ENCODE measurements at regions not wholly inside any gene's neighbourhood (a gene's known extent, or its start where the extent isn't known, plus 50 kb on each side); places are given as distances from the start of the nearest gene placed in this dataset.

- no peak for TF ChIP-seq SRSF1 (optimal IDR thresholded peaks at IDR 0.05; ENCODE audit: low read depth, low read length)
- TF ChIP-seq CTCF (CRISPR knock-in tag; IDR thresholded peaks at IDR 0.05), result no peak
- no peak for TF ChIP-seq NR3C1 (CRISPR knock-in tag; IDR thresholded peaks at IDR 0.05)
- no peak for TF ChIP-seq ATF3 (CRISPR knock-in tag; IDR thresholded peaks at IDR 0.05)
- no peak for TF ChIP-seq FOSL1 (CRISPR knock-in tag; IDR thresholded peaks at IDR 0.05; ENCODE audit: borderline replicate concordance)
- no peak for TF ChIP-seq PHF8 (CRISPR knock-in tag; IDR thresholded peaks at IDR 0.05)
- no peak for TF ChIP-seq ZNF512 (CRISPR knock-in tag; IDR thresholded peaks at IDR 0.05)
- no peak for TF ChIP-seq POLR2A (IDR thresholded peaks at IDR 0.05; ENCODE audit: insufficient read depth in 1 of 2, low read depth in 2 of 2, low read length in 2 of 2)
- TF ChIP-seq ZBTB43 (CRISPR knock-in tag; conservative IDR thresholded peaks at IDR 0.05), result no peak
- TF ChIP-seq SNAPC5 (CRISPR knock-in tag; IDR thresholded peaks at IDR 0.05; ENCODE audit: borderline replicate concordance), result no peak
- no peak for TF ChIP-seq SP2 (CRISPR knock-in tag; IDR thresholded peaks at IDR 0.05)
- peak; percentile 59 for TF ChIP-seq FOXP1 (IDR thresholded peaks at IDR 0.05)
- TF ChIP-seq FOXP1 (CRISPR knock-in tag; IDR thresholded peaks at IDR 0.05), result peak; percentile 81
- no peak for TF ChIP-seq ZNF225 (CRISPR knock-in tag; IDR thresholded peaks at IDR 0.05)
- no peak for TF ChIP-seq ZNF121 (CRISPR knock-in tag; IDR thresholded peaks at IDR 0.05)
Measured at GRCh38 chr20:19937651-19938420, 79.3 kb upstream of the NAA20 start.

All from HepG2 (cell line).